GM21825 (cell line): ENCODE measurements at regions not wholly inside any gene's neighbourhood (a gene's known extent, or its start where the extent isn't known, plus 50 kb on each side); places are given as distances from the start of the nearest gene placed in this dataset.
A peak's percentile ranks its signal among the peaks of the same experiment; 100 is the strongest.
"Not testable (repeated sequence)": the region's sequence is repeated elsewhere in the genome, so short reads cannot be mapped to it uniquely, and the experiment has no call there.

Experiments used
- ATAC-seq: cut with Tn5 transposase; IDR thresholded peaks from one replicate; pipeline ENCODE4 v1.9.1; 2021; ENCODE audit warnings: mild to moderate bottlenecking, moderate library complexity; ENCODE audit not compliant: unreplicated experiment

DNA sequence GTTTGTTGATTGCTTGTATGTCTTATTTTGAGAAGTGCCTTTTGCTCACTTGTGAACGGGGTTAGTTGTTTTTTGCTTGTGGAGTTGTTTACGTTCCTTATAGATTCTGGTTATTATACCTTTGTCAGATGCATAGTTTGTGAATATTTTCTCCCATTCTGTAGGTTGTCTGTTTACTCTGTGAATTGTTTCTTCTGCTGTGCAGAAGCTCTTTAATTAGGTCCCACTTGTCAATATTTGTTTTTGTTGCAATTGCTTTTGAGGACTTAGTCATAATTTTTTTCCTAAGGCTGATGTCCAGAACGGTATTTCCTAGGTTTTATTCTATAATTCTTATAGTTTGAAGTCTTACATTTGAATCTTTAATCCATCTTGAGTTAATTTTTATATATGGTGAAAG is 285.3 kb upstream of the GADL1 start:
- ATAC-seq = no peak

DNA sequence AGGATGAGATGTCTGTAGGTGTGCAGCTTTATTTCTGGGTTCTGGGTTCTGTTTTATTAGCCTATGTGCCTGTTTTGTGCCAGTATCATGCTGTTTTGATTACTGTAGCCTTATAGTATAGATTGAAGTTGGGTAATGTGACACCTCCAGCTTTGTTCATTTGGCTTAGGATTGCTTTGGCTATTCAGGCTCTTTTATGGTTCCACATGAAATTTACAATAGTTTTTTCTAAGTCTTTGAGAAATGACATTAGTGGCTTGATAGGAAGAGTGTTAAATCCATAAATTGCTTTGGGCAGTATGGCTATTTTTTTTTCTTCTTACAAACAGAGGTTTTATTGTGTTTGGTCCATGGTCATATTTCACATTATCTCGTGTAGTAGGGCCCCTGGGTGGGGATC is 285.8 kb upstream of the GADL1 start:
- no peak for ATAC-seq

DNA sequence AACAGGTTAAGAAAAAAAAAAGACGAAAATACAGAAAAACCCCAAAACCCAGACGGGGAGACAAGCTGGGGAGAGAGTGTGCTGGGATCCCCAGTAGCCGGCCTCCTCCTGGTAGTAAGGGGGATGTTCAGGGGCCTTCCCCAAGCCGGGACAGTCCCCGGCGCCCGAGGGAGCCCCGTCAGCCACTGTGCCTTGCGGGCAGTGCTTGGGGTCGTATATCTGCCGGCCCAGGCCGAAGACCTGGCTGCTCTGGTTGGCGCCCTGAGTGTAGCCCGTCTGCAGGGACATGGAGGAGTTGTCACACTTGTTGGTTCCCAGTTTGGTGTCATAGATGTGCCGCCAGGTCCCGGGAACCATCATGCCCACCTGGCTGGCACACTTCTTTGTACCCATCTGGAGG is 287.2 kb upstream of the GADL1 start:
- no peak for ATAC-seq

DNA sequence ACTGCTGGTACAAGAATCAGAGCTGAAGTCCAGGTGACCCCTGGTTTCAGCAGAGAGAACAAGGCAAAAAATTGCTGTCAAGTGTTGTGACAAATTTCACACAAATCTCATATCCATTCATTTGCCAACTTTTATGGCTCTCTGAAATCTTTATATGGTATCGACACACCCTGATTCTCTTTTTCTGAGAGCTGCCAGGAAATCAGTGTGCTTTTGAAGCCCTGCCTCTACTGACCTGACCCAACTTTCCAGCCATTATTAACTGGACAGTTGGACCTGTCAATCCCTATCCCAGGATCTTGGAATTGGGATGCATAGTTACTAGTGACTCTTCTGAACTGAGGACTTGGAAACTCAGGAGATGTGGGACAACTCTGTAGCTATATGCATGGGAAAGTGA is 288.2 kb upstream of the GADL1 start:
- ATAC-seq = no peak

DNA sequence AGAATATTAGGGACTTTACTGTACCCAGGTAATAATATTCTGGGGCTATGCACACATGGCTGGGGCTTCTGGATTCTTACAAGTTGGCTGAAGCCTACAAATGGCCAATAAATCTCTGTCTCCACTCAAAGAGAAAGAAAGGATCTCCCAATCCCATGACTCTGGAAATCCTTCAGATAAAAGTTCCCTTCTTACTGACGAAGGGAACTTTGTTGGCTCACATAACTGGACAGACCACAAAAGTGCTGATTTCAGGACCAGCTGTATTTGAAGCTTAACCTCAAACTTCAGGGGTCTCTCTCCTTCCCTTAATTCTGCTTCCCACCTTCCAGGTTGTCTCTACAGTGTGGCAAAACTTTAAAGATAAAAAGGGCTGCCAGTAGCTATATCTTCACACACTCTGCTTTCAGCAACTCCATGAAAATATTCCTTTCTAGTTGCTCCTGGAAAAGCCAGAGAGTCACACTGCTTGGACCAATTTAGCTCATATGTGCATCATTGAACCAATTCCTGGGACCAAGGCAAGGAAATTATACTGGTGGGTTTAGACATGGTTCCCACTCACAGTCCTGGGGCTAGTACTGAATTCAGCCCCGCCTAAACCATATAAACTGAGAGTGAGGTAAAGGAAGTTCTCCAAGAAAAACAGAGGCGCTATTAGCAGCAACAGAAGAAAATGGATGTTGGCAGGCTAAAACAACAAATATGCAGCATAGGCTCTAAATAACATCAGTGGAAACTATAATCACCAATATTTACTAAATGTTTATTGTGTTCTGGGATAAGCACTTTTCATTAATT is 290.0 kb upstream of the GADL1 start:
- no peak for ATAC-seq

DNA sequence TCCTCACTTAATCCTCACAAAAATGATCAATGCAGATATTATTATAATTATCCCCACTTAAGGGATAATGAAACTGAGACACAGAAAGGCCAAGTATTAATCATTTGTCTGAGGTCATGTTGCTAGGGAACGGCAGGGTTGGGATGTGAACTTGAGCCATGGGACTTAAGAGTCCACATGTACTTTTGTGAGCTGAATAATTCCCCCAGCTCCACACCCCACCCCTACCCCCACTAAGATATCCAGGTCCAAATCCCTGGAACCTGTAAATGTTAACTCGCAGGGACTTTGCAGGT is 290.5 kb upstream of the GADL1 start:
- no peak for ATAC-seq

DNA sequence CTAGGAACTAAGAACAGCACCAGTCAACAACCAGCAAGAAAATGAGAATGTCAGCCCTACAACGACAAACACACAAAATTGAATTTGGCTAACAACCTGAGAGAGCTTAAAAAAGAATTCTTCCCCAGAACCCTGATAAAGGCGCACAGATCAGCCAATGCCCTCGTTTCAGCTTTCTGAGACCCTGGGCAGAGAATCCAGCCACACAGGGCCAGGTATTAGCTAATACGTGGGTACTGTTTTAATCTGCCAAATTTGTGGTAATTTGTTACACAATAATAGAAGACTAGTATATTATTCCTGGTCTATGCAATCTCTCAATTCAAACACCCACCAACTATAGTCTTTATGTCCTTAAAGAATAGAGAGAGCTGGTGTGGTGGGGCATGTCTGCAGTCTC is 291.6 kb upstream of the GADL1 start:
- ATAC-seq = no peak

DNA sequence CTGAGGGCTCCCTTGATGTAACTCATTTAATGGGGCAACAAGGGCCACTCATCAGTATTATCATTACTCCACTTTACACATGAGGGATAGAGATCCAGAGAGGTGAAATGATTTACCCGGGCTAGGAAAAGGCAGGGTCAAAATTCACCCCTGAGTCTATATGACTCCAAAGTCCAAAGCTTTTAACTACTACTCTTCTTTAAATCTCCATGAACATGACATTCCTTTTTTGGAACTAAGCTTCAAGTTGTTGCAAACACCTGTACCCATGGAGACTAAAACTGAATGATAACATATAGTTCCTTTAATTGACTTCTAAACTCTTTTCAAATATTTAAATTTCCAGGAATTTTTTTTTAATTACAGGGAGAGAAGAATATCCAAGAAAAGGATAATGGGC is 292.9 kb upstream of the GADL1 start:
- ATAC-seq = no peak

DNA sequence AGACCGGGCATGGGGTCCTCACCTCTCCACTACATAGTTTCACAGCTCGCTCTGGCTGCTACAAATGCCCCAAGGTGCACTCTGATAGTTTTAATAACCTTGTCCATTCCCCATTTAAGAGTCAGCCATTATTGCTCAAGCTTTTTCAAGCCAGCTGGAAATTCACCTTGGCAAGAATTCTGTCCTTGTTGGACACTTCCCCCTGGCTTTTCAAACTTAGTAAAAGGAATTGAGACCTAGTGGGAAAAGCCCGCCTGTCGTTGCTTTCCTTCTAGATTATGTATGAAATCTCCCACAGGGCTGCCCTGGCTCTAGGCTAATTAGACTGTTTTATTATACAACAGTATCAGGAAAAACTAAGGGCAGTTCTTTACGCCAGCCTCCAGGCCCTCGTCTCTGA is 293.7 kb upstream of the GADL1 start:
- ATAC-seq = no peak

DNA sequence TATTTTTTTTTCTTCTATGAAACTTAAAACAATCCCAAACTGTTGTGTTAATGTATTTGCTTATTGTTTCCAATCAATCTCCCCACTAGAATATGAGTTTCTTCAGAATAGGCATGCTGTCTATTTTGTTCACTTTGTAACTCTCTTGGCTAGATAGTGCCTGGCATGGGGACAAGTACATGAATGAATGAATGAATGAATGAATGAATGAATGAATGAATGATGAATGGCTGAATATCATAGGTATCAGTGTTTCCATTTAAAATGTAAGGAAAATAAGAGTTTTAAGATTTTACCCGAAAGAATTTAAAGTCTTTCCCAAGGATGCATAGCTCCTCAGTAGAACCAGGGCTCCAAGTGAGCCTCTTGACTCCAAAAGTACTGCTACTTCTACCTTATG is 294.9 kb upstream of the GADL1 start:
- ATAC-seq = no peak

DNA sequence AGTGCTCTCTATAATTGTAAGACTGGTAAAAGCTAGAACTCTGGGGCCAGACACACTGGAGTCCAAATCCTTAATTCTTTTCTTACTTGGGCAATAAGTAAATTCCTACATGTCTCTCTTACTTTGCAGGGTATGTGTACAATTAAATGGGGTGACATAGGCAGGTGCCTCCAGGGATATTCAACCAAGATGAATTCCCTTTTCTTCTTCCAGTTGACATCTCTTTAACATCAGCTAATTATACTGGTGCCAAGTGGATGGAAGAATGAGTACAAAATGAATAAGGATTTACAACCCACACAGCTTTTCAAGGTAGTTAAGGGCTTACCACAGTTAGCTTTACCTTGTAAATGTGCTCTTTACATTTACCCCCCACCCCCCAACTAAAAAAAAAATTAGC is 295.5 kb upstream of the GADL1 start:
- no peak for ATAC-seq

DNA sequence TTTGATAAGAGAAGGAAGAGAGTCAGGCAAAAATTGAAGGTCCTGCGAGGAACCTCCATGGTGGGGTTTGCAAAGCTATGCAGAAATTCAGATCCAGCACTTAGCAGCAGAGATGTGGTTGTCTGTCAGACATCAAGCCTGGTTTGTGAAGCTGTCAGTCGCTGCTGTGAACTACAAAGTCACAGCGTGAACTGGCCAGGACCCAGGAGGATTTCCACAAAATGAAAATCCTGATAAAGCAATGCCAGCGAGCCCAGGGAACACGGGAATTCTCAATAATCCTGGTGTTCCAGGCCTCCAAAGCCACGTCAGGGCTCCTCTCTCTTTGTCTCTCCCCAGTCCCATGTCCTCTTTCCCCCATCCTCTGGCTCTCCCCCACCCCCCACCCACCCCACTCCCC is 296.9 kb upstream of the GADL1 start:
- no peak for ATAC-seq

DNA sequence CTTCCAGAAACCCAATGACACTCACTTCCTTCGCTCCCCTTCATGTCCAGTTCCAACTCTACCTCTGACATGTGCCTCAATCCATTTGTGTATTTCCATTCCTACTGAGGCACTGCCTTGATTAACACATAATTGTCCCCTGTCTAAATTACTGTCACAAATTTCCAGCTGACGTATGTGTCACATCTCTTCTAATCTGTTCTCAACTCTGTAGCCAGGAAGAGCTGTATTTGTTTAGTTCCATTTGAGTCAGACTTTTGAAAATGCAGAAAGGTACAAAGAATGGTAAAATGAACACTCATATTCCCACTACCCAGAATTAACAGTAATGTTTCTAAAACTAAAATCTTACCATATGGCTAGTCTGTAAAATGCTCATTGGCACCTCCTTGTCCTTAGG is 299.0 kb upstream of the GADL1 start:
- no peak for ATAC-seq

DNA sequence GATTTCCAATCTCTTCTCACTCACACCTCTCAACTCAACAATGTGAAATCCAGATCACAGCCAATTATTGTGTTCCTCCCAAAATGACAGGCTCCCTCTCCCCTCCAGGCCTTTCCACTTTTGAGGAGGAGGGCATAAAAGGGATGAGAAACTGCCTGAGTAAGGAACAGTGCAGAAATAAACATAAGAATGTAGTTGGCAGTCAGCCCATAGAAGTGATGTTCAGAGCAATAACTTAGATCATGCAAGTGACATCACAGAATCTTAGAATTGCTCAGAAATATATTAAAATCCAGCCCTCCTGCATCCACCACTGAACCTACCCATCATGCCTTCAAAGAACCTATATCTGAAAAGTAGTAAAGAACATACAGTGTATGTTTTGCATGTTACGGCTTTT is 299.4 kb upstream of the GADL1 start:
- ATAC-seq = no peak

DNA sequence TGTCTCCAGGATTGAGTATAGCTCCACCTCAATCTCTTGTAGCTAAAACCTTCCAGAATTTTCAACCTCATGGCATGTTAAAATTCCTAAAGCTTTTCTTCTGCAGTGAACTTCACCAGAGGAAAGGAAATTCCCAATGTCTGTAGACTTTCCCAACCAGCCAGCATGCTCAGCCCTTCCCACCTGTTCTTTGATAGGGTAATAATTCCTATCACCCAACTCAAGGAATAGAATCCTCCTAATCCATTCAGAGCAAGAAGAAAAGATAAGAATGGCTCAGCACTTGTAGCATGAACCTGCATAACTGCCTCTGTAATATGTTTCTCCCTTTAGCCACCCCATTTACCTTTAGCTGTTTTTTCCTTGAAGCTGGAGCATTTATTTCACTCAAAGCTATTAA is 301.8 kb upstream of the GADL1 start:
- ATAC-seq = no peak

DNA sequence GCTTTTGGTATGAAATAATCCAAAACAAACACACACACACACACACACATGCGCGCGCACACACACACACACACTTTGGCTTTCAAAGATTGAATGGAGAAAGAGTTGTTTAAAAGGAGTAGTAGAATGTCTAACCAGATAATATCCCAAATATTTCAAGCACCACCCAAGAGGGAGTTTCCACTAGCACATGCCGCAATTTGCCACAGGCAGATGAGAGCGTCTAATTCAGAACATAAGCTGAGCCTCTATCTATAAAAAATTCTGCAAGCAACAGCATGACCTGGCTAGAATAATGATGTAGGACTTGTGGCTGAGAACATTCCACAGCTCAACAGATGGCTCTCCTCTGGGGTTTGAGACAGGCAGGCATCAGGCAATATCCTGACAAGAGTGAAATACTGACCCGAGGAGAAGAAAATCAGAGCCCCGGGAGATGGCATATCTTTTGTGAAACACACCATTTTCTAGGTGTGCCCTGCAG is 302.5 kb upstream of the GADL1 start:
- ATAC-seq = no peak

DNA sequence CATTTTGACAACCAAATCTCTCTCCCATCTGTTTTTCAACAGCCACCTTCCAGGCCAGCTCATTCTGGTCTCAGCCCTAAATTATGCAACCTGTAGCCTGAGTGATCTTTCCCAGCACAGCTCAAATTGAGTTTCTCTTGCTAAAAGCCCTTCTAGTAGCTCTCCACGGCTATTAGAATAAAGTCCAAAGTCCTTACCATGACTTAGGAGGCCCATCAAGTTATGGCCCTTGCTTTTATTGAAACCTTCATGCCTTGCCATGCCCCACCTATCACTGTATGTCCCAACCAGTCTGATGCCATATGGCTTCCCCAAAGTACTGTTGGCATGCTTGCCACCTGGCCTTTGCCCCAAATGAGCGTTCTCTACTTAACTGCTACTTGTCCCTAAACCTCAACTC is 303.5 kb upstream of the GADL1 start:
- no peak for ATAC-seq

DNA sequence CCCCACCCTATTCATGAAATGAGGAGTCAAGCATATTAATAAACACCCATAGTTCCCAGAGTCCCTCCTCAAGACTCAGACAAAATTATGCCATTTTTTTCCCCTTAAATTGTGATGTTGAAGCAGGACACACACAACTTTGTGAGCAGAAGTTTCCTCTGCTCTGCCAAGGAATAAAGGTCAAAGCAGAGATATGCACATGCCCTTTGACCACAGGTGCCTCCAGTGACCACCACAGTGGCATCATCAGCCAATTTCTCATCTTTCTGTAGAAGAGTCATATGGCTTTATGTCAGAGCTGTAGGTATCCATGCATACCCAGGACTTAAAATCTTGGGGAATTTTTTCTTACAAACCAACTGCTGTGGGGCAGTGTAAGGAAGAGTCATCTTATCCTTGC is 304.4 kb upstream of the GADL1 start:
- no peak for ATAC-seq

DNA sequence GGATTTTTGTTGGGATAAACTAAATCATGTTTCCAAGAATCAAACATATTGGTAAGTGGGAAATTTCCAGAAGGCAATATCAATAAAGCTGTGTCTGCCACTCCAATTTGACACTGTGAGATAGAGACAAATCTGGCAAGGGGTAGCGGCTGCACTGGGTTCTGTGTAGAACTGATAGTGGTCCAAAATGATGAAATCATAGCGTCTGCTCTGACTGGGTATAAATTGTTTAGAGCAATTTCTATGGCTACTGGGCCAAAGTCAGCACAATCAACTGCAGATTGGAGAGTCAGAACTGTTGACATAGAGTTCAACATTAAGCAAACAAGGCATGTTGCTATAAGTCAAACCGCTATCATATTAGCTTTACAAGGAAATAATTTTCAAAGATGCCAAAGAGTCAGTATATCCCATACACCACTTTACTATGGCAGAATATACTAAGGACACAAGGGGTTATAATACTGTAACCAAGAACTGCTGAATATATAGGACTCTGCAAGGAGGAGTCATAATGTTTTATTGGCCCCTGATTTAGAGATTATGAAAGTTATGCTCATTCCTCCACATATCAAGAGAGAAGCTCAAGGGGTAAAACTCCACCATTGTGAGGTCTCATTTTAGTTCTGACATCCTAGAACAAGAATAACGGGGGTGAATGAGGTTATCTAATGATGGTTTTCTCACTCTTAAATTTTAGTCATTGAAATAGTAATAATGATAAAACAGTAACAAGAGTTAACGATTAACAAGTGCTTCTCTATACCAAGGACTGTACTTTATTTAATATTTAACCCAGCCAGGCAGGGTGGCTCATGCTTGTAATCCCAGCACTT is 309.7 kb upstream of the GADL1 start:
- ATAC-seq = no peak

DNA sequence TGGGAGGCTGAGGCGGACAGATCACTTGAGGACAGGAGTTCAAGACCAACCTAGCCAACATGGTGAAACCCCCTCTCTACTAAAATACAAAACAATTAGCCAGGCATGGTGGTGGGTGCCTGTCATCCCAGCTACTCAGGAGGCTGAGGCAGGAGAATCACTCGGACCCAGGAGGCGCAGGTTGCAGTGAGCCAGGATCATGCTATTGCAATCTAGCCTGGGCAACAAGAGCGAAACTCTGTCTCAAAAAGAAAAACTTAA is 310.3 kb upstream of the GADL1 start:
- not testable (repeated sequence) for ATAC-seq

DNA sequence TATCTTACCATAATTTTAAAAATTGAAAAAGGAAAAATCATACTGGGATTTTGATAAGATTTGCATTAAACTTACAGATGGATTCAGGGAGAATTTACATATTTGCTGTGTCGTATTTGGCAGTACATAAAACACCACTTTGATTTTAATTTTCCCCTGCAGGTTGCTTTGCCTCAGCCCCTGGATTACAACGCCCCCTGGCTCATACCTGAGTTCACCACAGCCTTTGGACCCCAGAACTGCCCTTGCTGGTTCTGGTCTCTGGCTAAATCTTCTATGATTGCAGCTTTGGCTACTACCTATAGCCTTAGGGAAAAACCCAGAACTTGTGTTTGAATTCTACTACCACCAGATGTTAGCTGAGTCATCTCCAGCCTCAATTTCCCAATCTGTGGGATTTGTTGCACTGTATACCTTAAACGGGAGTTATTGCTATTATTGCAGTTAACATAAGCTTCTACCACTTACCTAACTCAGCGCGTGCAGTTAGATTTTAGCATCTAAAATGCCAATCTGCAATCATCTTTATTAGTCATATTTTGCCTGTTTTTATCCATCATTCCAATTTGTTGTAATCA is 315.7 kb upstream of the GADL1 start:
- ATAC-seq = no peak

DNA sequence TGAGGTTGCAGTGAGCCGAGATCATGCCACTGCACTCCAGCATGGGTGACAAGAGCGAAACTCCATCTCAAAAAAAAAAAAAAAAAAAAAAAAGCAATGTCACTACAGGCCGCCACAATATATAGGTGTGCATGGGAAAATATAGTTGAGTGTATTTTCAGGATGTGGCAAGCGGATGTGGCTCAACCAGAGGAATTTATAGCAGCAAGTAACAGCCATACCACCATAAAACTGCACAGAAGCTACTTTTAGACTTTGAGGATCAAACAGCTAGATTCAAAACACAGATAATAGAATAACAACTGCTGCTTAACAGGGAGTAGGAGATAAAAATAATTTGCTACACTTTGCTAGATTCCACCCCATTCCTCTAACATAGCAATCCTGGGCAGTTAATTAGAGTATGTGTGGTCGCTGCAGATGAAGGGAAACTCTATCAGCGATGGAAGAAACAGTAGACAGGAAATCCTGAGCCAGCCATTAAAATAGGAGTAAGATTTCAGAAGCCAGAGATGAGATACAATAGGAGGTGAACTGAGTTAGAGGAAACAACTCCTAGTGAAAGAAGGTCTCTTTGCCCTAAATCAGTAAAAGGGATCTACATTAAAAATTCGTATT is 318.7 kb upstream of the STT3B start:
- peak; percentile 73 for ATAC-seq
